Mesothelial cell of epicardium (in vitro differentiated cells): ENCODE measurements at regions not wholly inside any gene's neighbourhood (a gene's known extent, or its start where the extent isn't known, plus 50 kb on each side); places are given as distances from the start of the nearest gene placed in this dataset.
A peak's percentile ranks its signal among the peaks of the same experiment; 100 is the strongest.

Experiments
- DNase-seq, 2 experiments: peaks; one replicate each; pipeline ENCODE4 v3.0.0; 2021; ENCODE audit warnings: low spot score in 2 of 2; ENCODE audit not compliant: unreplicated experiment in 2 of 2
- H3K27ac Mint-ChIP-seq: 2 replicates; pipeline ENCODE4 v1.8.0; 2021; ENCODE audit warnings: mixed read lengths
- H3K27me3 Mint-ChIP-seq: 2 replicates; pipeline ENCODE4 v1.8.0; 2021; ENCODE audit warnings: low read depth, mixed read lengths
- H3K36me3 Mint-ChIP-seq: 2 replicates; pipeline ENCODE4 v1.8.0; 2021; ENCODE audit warnings: mixed read lengths
- H3K4me1 Mint-ChIP-seq: 2 replicates; pipeline ENCODE4 v1.8.0; 2021; ENCODE audit warnings: mixed read lengths
- H3K4me3 Mint-ChIP-seq: 2 replicates; pipeline ENCODE4 v1.8.0; 2021; ENCODE audit warnings: mild to moderate bottlenecking, moderate library complexity, mixed read lengths
- H3K9me3 Mint-ChIP-seq: 2 replicates; pipeline ENCODE4 v1.8.0; 2021; ENCODE audit warnings: mixed read lengths
- CTCF ChIP-seq: fragments of 200-600 bp; sonication (generic); IDR thresholded peaks from one replicate; pipeline ENCODE4 v1.5.0; 2021; ENCODE audit warnings: antibody characterized with exemption; ENCODE audit not compliant: unreplicated experiment

DNA sequence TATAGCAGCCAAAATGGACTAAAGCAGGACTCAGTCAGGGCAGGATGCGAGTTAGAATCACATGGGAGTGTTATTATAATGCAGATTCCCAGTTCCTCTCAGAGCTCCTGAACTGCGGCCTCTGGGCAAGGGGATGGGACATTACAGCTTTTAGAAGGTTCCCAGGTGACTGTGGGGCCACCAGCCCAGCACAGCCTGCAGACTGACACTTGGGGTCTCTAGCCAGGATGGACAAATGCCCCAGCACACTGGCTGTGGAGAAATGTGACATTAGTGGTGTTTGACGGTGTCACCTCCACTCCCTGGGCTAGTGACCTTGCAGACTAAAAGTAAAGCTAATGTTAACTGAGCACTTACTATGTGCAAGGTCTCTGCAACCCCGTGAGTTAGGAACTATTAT is 238.0 kb upstream of the HS6ST1 start:
- no peak overlapping the region for H3K27ac Mint-ChIP-seq
- H3K4me3 Mint-ChIP-seq = no peak overlapping the region
- TF ChIP-seq CTCF = no peak
- H3K27me3 Mint-ChIP-seq = no peaks in the 10 kb centered on the region
- H3K4me1 Mint-ChIP-seq = peaks cover 11% of the 10 kb centered on the region
- H3K9me3 Mint-ChIP-seq = peaks cover 3% of the 10 kb centered on the region
- DNase-seq = no peak
- no peaks in the 10 kb centered on the region for H3K36me3 Mint-ChIP-seq

- DNase-seq = no peak
- Mint-ChIP-seq H3K27ac (no peak overlapping the region), H3K4me3 (no peak overlapping the region), H3K27me3 (no peaks in the 10 kb centered on the region), H3K9me3 (peaks cover 3% of the 10 kb centered on the region), H3K36me3 (no peaks in the 10 kb centered on the region), H3K4me1 (peaks cover 13% of the 10 kb centered on the region)
- no peak for TF ChIP-seq CTCF
These were observed 238.4 kb upstream of the HS6ST1 start for GRCh38 chr2:128557069-128557468.

DNA sequence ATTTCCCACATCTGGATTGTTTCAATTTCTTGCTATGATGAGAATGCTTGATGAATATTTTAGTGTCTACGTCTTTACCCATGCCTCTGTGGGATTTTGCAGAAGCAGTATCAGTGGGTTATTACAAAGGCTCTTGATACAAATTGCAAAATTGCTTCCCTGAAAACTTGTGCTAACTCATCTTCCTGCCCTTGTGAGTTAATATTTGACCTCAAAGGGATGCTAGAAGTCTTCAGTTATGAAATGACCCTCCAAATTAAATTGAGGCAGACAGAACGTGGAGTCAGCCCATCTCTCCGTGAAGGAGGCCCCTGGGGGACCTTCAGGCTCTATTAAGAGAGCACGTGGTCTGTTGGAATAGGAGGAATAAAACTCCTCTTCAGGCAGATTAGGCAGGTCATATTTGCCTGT is 239.2 kb upstream of the HS6ST1 start:
- TF ChIP-seq CTCF = no peak
- Mint-ChIP-seq H3K27ac (no peak overlapping the region), H3K27me3 (no peaks in the 10 kb centered on the region), H3K4me3 (no peak overlapping the region), H3K36me3 (no peaks in the 10 kb centered on the region), H3K9me3 (peaks cover 3% of the 10 kb centered on the region), H3K4me1 (peaks cover 21% of the 10 kb centered on the region)
- DNase-seq = peak in 1 of 2 experiments; percentile 34

DNA sequence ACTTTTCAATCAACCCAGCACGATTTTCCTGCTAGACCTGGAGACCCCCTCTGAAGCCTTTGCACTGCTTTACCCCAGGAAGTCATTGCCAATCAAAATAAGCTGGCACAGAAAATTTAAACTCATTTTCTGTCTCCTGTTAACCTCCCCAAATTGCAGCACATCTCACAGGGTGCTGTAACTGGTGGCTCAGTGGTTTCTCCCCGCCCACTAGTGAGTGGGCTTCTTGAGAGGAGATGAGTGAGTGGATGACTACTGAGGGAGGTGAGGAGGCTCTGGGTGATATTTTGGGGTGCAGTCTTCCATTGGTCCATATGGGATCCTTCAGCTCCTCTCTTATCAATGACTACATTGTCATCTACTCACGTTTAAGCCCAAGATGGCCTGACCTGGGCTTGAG is 239.8 kb upstream of the HS6ST1 start:
- Mint-ChIP-seq H3K4me1 (peaks cover 27% of the 10 kb centered on the region), H3K36me3 (no peaks in the 10 kb centered on the region), H3K27me3 (no peaks in the 10 kb centered on the region), H3K27ac (no peak overlapping the region), H3K4me3 (no peak overlapping the region), H3K9me3 (peaks cover 3% of the 10 kb centered on the region)
- peak in 1 of 2 experiments; percentile 9 for DNase-seq
- no peak for TF ChIP-seq CTCF

DNA sequence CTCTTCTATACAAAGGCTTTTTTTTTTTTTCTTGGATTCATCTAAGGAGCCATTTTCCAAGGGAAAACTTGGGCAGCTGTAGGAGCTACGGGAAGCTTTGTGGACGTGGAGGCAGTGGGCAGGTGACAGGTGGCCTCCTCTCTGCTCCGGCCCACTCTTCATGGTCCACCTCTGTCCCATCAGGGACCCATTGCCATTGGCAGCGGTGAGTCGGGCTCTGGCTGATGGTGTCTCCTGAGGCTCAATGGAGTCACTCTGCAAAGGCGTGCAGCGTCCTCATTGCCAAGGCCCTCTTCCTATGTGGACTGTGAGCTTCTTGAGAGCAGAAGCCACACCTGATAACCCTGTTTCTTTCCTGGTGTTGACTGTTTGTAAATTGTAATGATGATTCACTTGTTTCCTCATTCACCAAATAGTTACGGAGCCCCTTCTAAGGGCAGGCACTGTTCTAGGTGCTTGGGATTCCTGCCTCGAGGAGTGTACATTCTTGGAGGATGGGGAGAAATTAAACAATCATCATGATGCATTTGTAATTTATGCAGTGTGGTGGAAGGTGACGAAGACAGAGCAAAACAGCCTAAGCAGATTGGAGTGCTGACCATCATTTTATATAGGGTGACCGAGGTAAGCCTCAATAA is 240.3 kb upstream of the HS6ST1 start:
- Mint-ChIP-seq H3K9me3 (peaks cover 3% of the 10 kb centered on the region), H3K27me3 (no peaks in the 10 kb centered on the region), H3K36me3 (no peaks in the 10 kb centered on the region), H3K27ac (no peak overlapping the region), H3K4me1 (peaks cover 28% of the 10 kb centered on the region), H3K4me3 (no peak overlapping the region)
- DNase-seq = peak in 1 of 2 experiments; percentile 27
- no peak for TF ChIP-seq CTCF
